WI38 (cell line): ENCODE measurements at regions not wholly inside any gene's neighbourhood (a gene's known extent, or its start where the extent isn't known, plus 50 kb on each side); places are given as distances from the start of the nearest gene placed in this dataset.

Experiments used
- H3K4me3 ChIP-seq: 2 replicates; pipeline ENCODE4 v1.5.1; 2011; ENCODE audit warnings: low read depth, mild to moderate bottlenecking, control low read depth, low read length
- TF ChIP-seq, protein P1 (sequence below): IDR thresholded peaks from 2 replicates; pipeline ENCODE4 v1.5.1; 2012; ENCODE audit warnings: low read depth, mild to moderate bottlenecking, control low read depth, low read length

DNA sequence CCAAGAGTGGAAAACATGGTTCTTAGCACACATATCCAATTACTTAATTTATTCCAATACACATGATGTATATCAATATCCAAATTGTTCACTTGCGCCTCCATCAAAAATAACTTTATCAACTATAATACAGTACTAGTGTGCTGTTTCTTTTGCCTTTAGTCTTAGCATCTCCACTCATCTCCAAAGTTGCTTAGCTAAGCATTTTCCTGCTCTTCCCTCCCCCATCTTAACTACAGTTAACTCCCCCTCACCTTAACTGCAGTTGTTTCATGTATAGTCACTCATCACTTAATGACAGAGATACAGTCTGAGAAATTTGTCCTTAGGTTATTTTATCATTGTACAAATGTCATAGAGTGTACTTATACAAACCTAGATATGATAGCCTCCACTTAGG, 705.2 kb upstream of the LINC00305 start:
- no peak overlapping the region for H3K4me3 ChIP-seq
- TF ChIP-seq, protein P1, sequence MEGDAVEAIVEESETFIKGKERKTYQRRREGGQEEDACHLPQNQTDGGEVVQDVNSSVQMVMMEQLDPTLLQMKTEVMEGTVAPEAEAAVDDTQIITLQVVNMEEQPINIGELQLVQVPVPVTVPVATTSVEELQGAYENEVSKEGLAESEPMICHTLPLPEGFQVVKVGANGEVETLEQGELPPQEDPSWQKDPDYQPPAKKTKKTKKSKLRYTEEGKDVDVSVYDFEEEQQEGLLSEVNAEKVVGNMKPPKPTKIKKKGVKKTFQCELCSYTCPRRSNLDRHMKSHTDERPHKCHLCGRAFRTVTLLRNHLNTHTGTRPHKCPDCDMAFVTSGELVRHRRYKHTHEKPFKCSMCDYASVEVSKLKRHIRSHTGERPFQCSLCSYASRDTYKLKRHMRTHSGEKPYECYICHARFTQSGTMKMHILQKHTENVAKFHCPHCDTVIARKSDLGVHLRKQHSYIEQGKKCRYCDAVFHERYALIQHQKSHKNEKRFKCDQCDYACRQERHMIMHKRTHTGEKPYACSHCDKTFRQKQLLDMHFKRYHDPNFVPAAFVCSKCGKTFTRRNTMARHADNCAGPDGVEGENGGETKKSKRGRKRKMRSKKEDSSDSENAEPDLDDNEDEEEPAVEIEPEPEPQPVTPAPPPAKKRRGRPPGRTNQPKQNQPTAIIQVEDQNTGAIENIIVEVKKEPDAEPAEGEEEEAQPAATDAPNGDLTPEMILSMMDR, result no peak

DNA sequence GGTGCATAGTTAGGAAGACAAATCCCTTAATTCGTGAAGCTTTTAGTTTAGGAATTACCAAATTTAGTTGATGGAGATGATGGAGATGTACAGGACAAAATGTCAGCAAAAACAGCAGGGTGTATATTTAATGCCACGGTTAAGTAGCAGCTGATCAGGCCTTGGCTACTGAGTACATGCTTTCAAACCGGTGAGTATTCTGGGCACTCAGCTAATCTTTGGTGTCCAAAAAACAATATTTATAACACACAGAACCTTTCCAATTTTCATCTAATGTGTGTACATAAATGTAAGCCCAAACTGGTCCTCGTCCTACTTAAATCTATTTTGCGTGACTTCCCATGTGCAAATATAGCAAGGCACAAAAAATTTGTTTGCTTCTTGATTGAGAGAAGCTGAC, 703.4 kb upstream of the LINC00305 start:
- TF ChIP-seq, protein P1, result no peak
- no peak overlapping the region for H3K4me3 ChIP-seq

DNA sequence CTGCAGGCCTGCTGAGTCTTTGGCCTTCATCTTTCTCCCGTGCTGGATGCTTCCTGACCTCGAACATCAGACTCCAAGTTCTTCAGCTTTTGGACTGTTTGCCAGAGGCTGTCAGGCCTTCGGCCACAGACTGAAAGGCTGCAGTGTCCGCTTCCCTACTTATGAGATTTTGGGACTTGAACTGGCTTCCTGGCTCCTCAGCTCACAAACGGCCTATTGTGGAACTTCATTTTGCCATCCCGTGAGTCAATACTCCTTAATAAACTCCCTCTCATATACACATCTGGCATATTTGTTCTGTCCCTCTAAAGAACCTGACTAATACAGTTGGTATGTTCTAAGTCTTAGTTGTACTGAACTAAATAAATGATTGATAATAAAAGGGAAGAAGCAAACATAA, 702.8 kb upstream of the LINC00305 start:
- TF ChIP-seq, protein P1, result no peak
- H3K4me3 ChIP-seq, result no peak overlapping the region

DNA sequence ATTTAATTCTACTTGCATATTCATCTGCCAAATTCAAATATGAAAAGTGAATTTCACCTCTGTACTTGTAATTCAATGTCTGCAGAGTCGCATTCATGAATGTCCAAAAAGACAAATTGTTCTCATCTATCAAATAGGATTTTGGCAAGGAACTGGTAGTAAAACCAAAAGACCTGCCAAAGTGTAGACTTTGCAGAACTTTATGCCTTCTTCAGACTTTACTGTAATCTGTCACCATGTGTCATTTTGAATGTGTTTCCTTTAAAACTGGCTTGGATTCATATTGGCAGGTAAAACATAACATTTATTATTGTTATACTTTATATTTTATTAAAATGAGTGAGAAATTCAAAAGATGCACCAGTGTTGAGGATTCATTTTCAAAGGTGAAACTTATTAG, 701.9 kb upstream of the LINC00305 start:
- H3K4me3 ChIP-seq, result no peak overlapping the region
- TF ChIP-seq, protein P1, result no peak

DNA sequence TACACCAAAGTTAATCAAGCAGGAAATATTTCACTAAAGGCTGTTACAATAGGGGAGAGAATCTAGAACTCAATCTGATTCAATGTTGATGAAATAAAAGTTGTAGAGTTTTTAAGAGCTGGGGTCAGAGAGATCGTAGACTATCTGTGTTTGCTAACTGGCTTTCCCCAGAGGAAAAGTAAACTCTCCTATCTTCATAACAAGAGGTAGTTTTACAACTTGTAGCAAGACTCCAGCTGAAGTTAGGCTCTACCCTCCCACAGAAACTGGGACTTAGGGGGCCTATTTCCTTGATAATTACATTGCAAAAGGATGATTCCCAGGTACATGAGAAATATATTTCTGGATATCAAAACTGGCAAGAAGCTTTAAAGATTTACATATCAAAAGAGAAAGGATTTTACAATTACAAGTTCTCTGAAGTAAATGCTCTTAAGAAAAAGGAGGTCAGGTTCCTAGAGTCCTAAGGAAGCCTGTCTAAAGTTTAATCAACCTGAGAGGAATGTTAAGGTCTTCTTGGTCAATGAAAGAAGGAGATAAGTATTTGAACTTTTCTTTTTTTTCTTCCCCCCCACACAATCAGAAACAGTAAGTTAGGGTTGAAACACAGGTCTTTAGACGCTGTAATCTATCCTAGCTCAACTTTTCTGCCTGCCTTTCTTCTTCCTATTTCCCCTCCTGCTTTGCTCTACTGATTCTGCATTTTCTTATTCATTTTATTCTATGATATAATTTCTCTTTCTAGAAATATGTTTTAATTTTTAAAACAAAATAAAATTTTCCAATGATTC, 692.2 kb upstream of the LINC00305 start:
- TF ChIP-seq, protein P1, result no peak
- H3K4me3 ChIP-seq, result no peak overlapping the region

DNA sequence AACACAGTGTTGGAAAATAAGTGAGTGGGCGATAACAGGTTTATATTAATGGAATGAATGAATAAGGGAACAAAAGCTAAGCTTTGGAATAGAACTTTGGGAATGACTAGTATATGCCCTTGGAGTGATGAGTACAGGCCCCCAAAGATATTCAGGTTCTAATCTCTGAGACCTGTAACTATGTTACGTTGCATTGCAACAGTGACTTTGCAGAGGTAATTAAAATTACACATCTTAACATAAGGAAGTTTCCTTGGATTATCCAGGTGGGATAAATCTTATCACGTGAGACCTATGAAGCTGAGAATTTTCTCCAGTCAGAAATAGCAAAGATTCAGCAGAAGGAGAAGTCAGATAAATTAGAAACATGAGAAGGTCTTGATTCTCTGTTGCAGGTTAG, 661.5 kb upstream of the LINC00305 start:
- no peak overlapping the region for H3K4me3 ChIP-seq
- TF ChIP-seq, protein P1, result no peak

DNA sequence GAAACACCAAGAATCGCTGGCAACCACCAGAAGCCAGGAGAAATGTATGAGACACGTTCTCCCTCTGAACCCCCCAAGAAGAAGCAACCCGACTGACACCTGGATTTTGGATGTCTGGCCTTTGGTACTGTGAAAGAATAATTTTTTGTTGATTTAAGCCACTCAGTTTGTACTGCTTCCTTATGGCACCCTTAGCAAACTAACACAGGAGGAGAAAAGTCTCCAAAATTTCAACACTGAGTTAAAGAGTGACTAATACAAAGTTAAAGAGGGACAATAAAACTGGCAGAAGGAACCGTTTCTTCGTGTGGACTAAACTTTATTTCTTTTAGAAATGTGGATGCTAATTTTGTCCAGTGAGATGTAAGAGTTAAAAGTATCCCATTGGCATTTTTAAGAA, 660.9 kb upstream of the LINC00305 start:
- H3K4me3 ChIP-seq, result no peak overlapping the region
- TF ChIP-seq, protein P1, result no peak
